ENCODE measurements at regions not wholly inside any gene's neighbourhood (a gene's known extent, or its start where the extent isn't known, plus 50 kb on each side); places are given as distances from the start of the nearest gene placed in this dataset.

DNA sequence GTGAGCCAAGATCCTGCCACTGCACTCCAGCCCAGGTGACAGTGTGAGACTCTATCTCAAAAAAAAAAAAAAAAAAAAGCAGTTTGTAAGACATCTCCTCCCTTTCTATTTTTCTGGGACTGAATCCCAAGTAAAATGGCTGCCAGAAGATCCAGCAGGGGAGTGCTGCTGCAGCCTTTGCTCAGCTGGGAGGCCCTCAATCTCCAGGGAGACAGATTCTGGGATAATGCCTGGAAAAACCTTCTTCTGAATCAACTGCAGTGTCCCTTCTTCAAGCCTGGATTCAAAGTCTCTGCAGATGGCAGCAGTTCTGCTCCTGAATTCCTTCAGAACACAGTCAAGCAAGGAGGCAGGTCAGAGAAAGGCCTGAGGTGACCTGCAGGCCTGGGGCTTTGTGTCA, 191.0 kb upstream of the NRIP1 start:
- Histone ChIP-seq H3K4me3 (no peak overlapping the region), H3K27ac (no peak overlapping the region), H3K9me3 (replicated peaks) (no peaks in the 10 kb centered on the region; the same call in 1 of the 2 replicates), H3K27me3 (no peaks in the 10 kb centered on the region), H3K4me1 (peaks cover 10% of the 10 kb centered on the region), H3K36me3 (no peaks in the 10 kb centered on the region)
- DNase-seq = no peak

GRCh38 chr21:15256996-15257395, 192.2 kb upstream of the NRIP1 start:
- no peak overlapping the region for H3K27ac ChIP-seq
- H3K27me3 ChIP-seq = no peaks in the 10 kb centered on the region
- no peak overlapping the region for H3K4me3 ChIP-seq
- no peaks in the 10 kb centered on the region for H3K9me3 ChIP-seq (replicated peaks)
- no peaks in the 10 kb centered on the region for H3K36me3 ChIP-seq
- H3K4me1 ChIP-seq = no peaks in the 10 kb centered on the region
- DNase-seq = no peak

DNA sequence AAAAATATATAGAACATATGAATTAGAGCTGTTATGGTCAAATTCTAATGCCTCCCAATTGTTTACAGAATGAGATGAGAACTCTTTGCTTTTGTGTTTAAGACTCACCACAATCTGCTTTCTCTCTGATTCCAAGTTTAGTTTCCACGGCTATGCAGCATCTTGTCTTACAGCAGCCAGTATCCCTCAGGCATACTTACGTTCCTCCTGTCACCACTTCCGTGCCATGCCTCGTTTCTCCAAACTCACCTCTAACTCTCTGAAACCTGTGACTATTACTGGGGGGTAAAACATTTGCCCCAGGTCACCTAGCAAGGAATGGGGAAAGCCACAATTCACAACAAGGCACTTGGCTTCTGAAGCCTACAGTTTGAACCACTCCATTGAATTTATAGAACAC, 192.8 kb upstream of the NRIP1 start:
- Histone ChIP-seq H3K36me3 (no peaks in the 10 kb centered on the region), H3K4me1 (no peaks in the 10 kb centered on the region), H3K27ac (no peak overlapping the region), H3K9me3 (replicated peaks) (peaks cover 3% of the 10 kb centered on the region; the same call in 1 of the 2 replicates), H3K27me3 (no peaks in the 10 kb centered on the region), H3K4me3 (no peak overlapping the region)
- no peak for DNase-seq

DNA sequence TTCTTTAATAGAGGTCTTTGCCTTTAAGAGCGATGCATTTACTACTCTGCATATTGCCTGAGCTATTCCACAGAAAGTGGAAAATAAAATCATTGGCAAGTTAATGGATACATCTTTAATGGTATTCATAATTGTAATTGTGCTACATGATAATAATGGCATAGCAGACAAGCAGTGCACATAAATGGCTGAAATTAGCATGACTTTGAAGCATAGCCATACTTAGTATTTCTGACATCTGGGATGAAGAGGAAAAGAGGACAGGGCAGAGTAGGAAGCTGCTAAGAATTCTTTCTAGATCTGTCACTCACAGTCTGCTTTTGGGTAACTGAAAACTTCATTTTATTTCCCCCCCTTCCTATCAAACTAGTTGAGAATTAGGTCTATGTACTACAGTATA, 195.0 kb upstream of the NRIP1 start:
- no peaks in the 10 kb centered on the region for H3K36me3 ChIP-seq
- no peaks in the 10 kb centered on the region for H3K27me3 ChIP-seq
- H3K9me3 ChIP-seq (replicated peaks) = peaks cover 9% of the 10 kb centered on the region; the same call in 1 of the 2 replicates
- no peak overlapping the region for H3K27ac ChIP-seq
- H3K4me1 ChIP-seq = no peaks in the 10 kb centered on the region
- DNase-seq = no peak
- H3K4me3 ChIP-seq = no peak overlapping the region

DNA sequence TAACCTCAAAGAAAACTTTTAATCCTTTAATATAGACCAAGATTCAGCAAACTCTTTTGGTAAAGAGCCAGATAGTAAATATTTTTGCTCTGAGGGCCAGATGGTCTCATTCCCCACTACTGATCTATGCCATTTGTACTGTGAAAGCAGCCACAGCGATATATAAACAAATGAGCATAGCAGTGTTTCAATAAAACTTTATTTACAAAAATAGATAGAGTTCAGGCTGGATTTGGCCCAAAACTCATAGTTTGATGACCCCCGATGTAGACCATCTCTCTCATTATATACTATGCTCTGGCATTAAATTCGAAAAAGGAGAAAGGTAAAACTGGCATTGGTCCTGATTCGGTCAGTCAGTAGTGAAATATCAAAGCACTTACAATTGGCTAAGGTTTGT, 195.8 kb upstream of the NRIP1 start:
- peaks cover 9% of the 10 kb centered on the region; the same call in 1 of the 2 replicates for H3K9me3 ChIP-seq (replicated peaks)
- H3K4me1 ChIP-seq = no peaks in the 10 kb centered on the region
- H3K4me3 ChIP-seq = no peak overlapping the region
- no peaks in the 10 kb centered on the region for H3K27me3 ChIP-seq
- H3K36me3 ChIP-seq = no peaks in the 10 kb centered on the region
- DNase-seq = no peak
- no peak overlapping the region for H3K27ac ChIP-seq

- H3K4me3 ChIP-seq = no peak overlapping the region
- H3K27ac ChIP-seq = no peak overlapping the region
- no peaks in the 10 kb centered on the region for H3K36me3 ChIP-seq
- no peaks in the 10 kb centered on the region for H3K27me3 ChIP-seq
- DNase-seq = no peak
- H3K4me1 ChIP-seq = no peaks in the 10 kb centered on the region
- peaks cover 16% of the 10 kb centered on the region for H3K9me3 ChIP-seq (replicated peaks)
These were observed 199.4 kb upstream of the NRIP1 start for GRCh38 chr21:15264084-15264665.

GRCh38 chr21:15272171-15272570, 207.4 kb upstream of the NRIP1 start:
- no peak overlapping the region for H3K4me3 ChIP-seq
- H3K9me3 ChIP-seq (replicated peaks) = peaks cover 7% of the 10 kb centered on the region; the same call in 1 of the 2 replicates
- no peak for DNase-seq
- H3K36me3 ChIP-seq = no peaks in the 10 kb centered on the region
- H3K4me1 ChIP-seq = no peaks in the 10 kb centered on the region
- H3K27ac ChIP-seq = no peak overlapping the region
- H3K27me3 ChIP-seq = no peaks in the 10 kb centered on the region

DNA sequence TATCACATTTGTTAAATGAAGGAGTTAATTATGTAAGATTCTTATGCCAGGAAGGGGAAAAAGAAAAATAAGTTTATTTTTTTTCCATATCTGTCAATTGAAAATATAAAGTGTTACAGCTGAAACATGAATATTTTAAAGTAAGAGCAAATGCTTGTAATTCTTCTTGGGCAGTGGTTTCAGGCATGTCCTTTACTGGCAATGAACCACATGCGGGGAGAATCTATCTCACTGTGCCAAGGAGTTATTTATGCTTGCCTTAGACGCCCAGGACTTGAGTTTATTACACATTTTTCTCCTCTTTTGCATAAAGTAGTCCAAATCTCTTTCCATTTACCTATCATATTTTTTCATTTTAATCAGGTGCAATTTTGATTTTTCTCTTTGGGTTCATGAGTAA, 207.8 kb upstream of the NRIP1 start:
- no peaks in the 10 kb centered on the region for H3K36me3 ChIP-seq
- H3K9me3 ChIP-seq (replicated peaks) = peaks cover 5% of the 10 kb centered on the region; the same call in 1 of the 2 replicates
- H3K4me3 ChIP-seq = no peak overlapping the region
- no peak overlapping the region for H3K27ac ChIP-seq
- no peak for DNase-seq
- no peaks in the 10 kb centered on the region for H3K27me3 ChIP-seq
- no peaks in the 10 kb centered on the region for H3K4me1 ChIP-seq

DNA sequence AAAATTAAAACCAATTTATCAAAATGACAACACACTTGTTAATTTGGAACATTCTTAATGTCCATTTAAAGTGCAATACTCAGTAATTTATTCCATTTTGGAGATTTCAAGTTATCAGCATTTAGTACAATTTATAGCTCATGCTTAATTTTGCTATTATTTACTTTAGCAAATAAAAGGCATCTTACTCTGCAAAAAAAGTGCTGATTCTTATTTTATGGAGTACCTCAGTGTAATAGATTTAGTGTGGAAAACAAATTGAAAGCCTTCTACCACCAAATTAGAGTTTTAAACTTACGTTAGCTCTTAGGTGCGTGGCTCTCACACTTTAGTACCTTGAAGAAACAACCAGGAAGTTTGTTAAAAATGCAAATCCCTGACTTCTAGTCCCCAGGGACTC, 208.4 kb upstream of the NRIP1 start:
- Histone ChIP-seq H3K4me3 (no peak overlapping the region), H3K4me1 (no peaks in the 10 kb centered on the region), H3K27me3 (no peaks in the 10 kb centered on the region), H3K27ac (no peak overlapping the region), H3K36me3 (no peaks in the 10 kb centered on the region), H3K9me3 (replicated peaks) (peaks cover 2% of the 10 kb centered on the region; the same call in 1 of the 2 replicates)
- DNase-seq = no peak

DNA sequence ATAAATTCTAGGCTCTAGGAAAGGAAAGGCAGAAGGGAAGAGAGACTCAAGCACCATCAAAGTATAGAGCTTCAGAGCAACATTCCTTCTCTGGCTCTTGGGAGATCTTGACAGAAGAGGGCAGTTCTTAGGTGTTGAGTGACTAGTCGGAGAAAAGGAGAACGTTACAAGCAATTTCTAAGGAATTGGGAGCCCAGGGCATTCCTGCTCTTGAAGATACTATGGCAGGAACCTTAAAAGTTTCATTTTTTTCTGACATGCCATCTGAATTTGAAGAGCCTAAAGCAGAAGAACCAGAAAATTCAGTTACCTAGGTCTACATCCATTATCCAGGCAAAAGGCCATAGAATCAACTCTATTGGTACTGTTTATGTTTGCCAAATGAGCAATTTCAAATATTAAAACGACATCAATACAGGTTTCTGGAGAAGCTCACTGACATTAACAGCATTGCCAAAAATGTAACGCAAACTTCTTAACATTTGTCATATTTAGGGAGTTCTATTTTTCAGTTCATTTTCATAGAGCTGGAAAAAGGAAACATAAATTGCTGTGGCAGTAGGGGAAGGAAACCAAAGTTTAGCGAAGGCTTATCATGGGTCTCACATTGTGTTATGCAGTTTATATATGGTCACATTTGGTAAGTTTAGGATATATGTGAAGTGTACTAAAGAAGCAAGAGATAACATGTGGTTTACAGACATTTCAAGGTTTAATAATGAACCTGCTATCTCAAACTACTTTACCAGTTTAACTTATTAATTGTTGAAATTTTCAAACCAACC, 210.1 kb upstream of the NRIP1 start:
- no peaks in the 10 kb centered on the region for H3K9me3 ChIP-seq (replicated peaks)
- DNase-seq = no peak
- H3K4me3 ChIP-seq = no peak overlapping the region
- no peak overlapping the region for H3K27ac ChIP-seq
- H3K4me1 ChIP-seq = no peaks in the 10 kb centered on the region
- H3K27me3 ChIP-seq = no peaks in the 10 kb centered on the region
- H3K36me3 ChIP-seq = no peaks in the 10 kb centered on the region

DNA sequence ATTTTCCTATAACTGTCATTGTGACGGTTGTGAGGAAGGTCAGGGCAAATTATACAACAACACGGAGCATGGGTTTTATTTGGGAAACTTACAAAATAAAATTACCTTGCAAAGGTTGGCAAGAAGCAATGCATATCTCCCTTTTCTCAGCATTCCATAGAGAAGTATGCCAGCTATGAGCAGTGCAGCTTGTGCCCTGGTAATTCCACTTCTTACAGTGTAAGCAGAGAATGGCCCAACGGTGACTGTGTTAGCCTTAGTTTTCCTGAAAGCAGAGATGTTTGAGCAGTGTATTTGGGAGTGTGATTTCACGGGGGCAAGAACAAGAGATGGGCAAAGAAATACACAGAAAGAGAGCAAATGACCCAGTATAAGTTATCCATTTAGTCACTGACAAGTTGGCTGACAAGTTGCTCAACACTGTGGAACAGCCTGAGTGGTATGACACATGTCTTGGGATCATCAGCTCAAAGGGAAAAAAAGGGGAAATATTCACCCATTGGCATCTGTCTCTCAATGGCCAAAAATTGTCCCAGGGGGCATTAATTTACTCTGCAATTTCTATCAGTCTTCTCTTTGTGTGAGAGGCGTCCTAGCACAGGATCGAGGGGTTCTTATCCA, 210.9 kb upstream of the NRIP1 start:
- Histone ChIP-seq H3K36me3 (no peaks in the 10 kb centered on the region), H3K4me1 (no peaks in the 10 kb centered on the region), H3K27me3 (no peaks in the 10 kb centered on the region), H3K9me3 (replicated peaks) (no peaks in the 10 kb centered on the region), H3K4me3 (no peak overlapping the region), H3K27ac (no peak overlapping the region)
- DNase-seq = no peak

- no peaks in the 10 kb centered on the region for H3K27me3 ChIP-seq
- no peak for DNase-seq
- no peaks in the 10 kb centered on the region for H3K36me3 ChIP-seq
These were observed 211.4 kb upstream of the NRIP1 start for GRCh38 chr21:15276243-15276642.

DNA sequence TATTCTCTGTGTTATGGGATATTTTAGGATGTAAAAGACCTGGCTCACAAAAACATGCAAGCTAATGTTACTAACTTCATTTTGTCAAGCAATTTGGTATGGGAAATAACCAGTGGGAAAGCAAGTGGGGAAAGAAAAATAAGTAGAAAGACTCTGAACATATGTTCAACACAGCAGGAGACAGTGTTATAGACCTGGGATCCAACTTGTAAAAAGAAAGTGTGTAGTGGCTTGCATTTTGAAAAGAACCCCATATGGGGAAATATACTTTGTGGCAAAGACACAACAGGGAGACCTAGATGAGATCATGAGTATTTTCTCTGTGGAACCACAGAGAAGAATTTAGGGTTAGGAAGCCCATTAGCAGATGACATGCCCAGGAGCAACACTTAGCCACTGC, 212.7 kb upstream of the NRIP1 start:
- Histone ChIP-seq H3K9me3 (replicated peaks) (0 out of 2 replicates have a peak, but pooled peaks cover 5% of the 10 kb centered on the region), H3K4me1 (no peaks in the 10 kb centered on the region), H3K4me3 (no peak overlapping the region), H3K27ac (no peak overlapping the region), H3K36me3 (no peaks in the 10 kb centered on the region), H3K27me3 (no peaks in the 10 kb centered on the region)
- DNase-seq = no peak

More at GRCh38 chr21:15276243-15276642, 211.4 kb upstream of the NRIP1 start:
- no peak overlapping the region for H3K27ac ChIP-seq
- H3K4me3 ChIP-seq = no peak overlapping the region
- H3K4me1 ChIP-seq = no peaks in the 10 kb centered on the region
- 0 out of 2 replicates have a peak, but pooled peaks cover 2% of the 10 kb centered on the region for H3K9me3 ChIP-seq (replicated peaks)

GRCh38 chr21:15278279-15278678, 213.5 kb upstream of the NRIP1 start:
- Histone ChIP-seq H3K4me3 (no peak overlapping the region), H3K36me3 (no peaks in the 10 kb centered on the region), H3K9me3 (replicated peaks) (0 out of 2 replicates have a peak, but pooled peaks cover 5% of the 10 kb centered on the region), H3K27me3 (no peaks in the 10 kb centered on the region), H3K4me1 (no peaks in the 10 kb centered on the region), H3K27ac (no peak overlapping the region)
- DNase-seq = no peak

GRCh38 chr21:15278851-15279250, 214.1 kb upstream of the NRIP1 start:
- H3K27ac ChIP-seq = no peak overlapping the region
- no peaks in the 10 kb centered on the region for H3K36me3 ChIP-seq
- H3K4me3 ChIP-seq = no peak overlapping the region
- 0 out of 2 replicates have a peak, but pooled peaks cover 5% of the 10 kb centered on the region for H3K9me3 ChIP-seq (replicated peaks)
- no peak for DNase-seq
- H3K27me3 ChIP-seq = no peaks in the 10 kb centered on the region
- H3K4me1 ChIP-seq = no peaks in the 10 kb centered on the region

Measured in SJCRH30 (cell line).